Right lobe of liver (tissue), 6 donors: ENCODE measurements at regions not wholly inside any gene's neighbourhood (a gene's known extent, or its start where the extent isn't known, plus 50 kb on each side); places are given as distances from the start of the nearest gene placed in this dataset.

ENCODE experiments used
- ATAC-seq, 4 donors: fragments of 200-7000 bp; cut with Tn5 transposase; one replicate each; pipeline ENCODE4 v1.9.1; 2020; ENCODE audit warnings: mild to moderate bottlenecking in 4 of 4, moderate library complexity in 4 of 4
- DNase-seq, 3 donors: peaks; one replicate each; pipeline ENCODE4 v3.0.0-alpha.2; 2020
- H3K27ac ChIP-seq, 3 donors: fragments of 200-600 bp; one replicate each; pipeline ENCODE4 v1.8.0; 2022
- H3K27me3 ChIP-seq, 2 donors: fragments of 200-600 bp; one replicate each; pipeline ENCODE4 v1.8.0; 2022
- H3K36me3 ChIP-seq, 4 donors: fragments of 200-600 bp; sonication (generic) in 1 of 4; one replicate each; pipeline versions ENCODE4 v1.5.1 to v1.8.0; 2017 to 2022; ENCODE audit warnings: control low read depth in 1 of 4
- H3K4me1 ChIP-seq, 4 donors: fragments of 200-600 bp; sonication (generic) in 1 of 4; one replicate each; pipeline versions ENCODE4 v1.5.1 to v1.8.0; 2017 to 2022; ENCODE audit warnings: control low read depth in 1 of 4
- H3K4me3 ChIP-seq, 3 donors: fragments of 200-600 bp; one replicate each; pipeline ENCODE4 v1.8.0; 2022
- H3K9me3 ChIP-seq, 4 donors: fragments of 200-600 bp; sonication (generic) in 1 of 4; one replicate each; pipeline versions ENCODE4 v1.5.1 to v1.8.0; 2017 to 2022; ENCODE audit warnings: control low read depth in 1 of 4
- CTCF ChIP-seq, 4 donors: fragments of 200-600 bp in 3 of 4; fragments of 450-650 bp in 1 of 4; IDR thresholded peaks; one replicate each; pipeline versions ENCODE4 v1.5.1 to v1.8.0; 2016 to 2022; ENCODE audit warnings: antibody characterized with exemption in 4 of 4, mild to moderate bottlenecking in 2 of 4
- POLR2A ChIP-seq: fragments of 450-650 bp; IDR thresholded peaks from one replicate; pipeline ENCODE4 v1.6.1; 2017; ENCODE audit warnings: antibody characterized with exemption, mild to moderate bottlenecking
- WGBS: methylation state at CpG from one replicate; pipeline ENCODE4 v1.1.6; 2018; ENCODE audit warnings: low coverage, low lambda C conversion rate; ENCODE audit not compliant: insufficient coverage; ENCODE audit errors: missing lambda C conversion rate; 5-methylcytosine and 5-hydroxymethylcytosine counted together
- intact Hi-C, 2 donors: fragments of 100-400 bp; cut with DNase I; formaldehyde crosslinking; loops; one replicate each; pipeline versions ENCODE4 v1.11.2 to v1.14.1; 2022
- donor health status: DM: no; HTN: yes; CAD: no.
- donor health status: DM: no; HTN: no; CAD: no.
- donor health status: DM: no; HTN: no; CAD: no.
- donor health status: DM: no; HTN: yes; CAD: no.
- donor health status: DM: no; HTN: yes; CAD: no.

- H3K4me1 ChIP-seq, result no peaks in the 10 kb centered on the region
- no peaks in the 10 kb centered on the region for H3K36me3 ChIP-seq
- TF ChIP-seq POLR2A (no peak), CTCF (IDR thresholded peaks at IDR 0.05) (no peak)
- no peaks in the 10 kb centered on the region for H3K9me3 ChIP-seq
- ATAC-seq (peak in 1 of 4 donors; percentile 21), DNase-seq (peak in 1 of 3 donors; percentile 30)
- no peaks in the 10 kb centered on the region for H3K27me3 ChIP-seq
- intact Hi-C loops, result no loop called here
- H3K27ac ChIP-seq, result no peak overlapping the region
- no peak overlapping the region for H3K4me3 ChIP-seq
- WGBS, result 50% methylated on average over 10 of the region's 20 CpGs
Observed at GRCh38 chr22:26892166-26893041, 235.0 kb downstream of the MIAT start.

- Histone ChIP-seq H3K27ac (no peak overlapping the region), H3K9me3 (no peaks in the 10 kb centered on the region), H3K4me1 (no peaks in the 10 kb centered on the region), H3K36me3 (no peaks in the 10 kb centered on the region), H3K27me3 (no peaks in the 10 kb centered on the region), H3K4me3 (no peak overlapping the region)
- no peak for ATAC-seq
- intact Hi-C loops, result no loop called here
- WGBS, result 56% methylated on average over 8 of the region's 18 CpGs
- DNase-seq, result no peak
- TF ChIP-seq CTCF (IDR thresholded peaks at IDR 0.05), result no peak
- no peak for TF ChIP-seq POLR2A
Observed at GRCh38 chr22:26893173-26894110, 236.1 kb downstream of the MIAT start.

GRCh38 chr22:26894362-26894761 is 237.0 kb downstream of the MIAT start:
- H3K27ac ChIP-seq, result no peak overlapping the region
- DNase-seq (no peak), ATAC-seq (no peak)
- H3K9me3 ChIP-seq, result no peaks in the 10 kb centered on the region
- intact Hi-C loops, result no loop called here
- no peak for TF ChIP-seq CTCF (IDR thresholded peaks at IDR 0.05)
- no peak for TF ChIP-seq POLR2A
- no peaks in the 10 kb centered on the region for H3K4me1 ChIP-seq
- peaks cover 0 to 6% of the 10 kb centered on the region in 2 donors for H3K27me3 ChIP-seq
- H3K36me3 ChIP-seq, result no peaks in the 10 kb centered on the region
- WGBS, result 51% methylated on average over 4 of the region's 5 CpGs
- H3K4me3 ChIP-seq, result no peak overlapping the region

GRCh38 chr22:26894766-26895485 is 237.5 kb downstream of the MIAT start:
- Histone ChIP-seq H3K27ac (peak overlapping the region in 1 of 3 donors; percentile 47), H3K4me3 (no peak overlapping the region), H3K36me3 (no peaks in the 10 kb centered on the region), H3K9me3 (no peaks in the 10 kb centered on the region), H3K27me3 (peaks cover 0 to 6% of the 10 kb centered on the region in 2 donors), H3K4me1 (no peaks in the 10 kb centered on the region)
- DNase-seq (no peak), ATAC-seq (peak in 2 of 4 donors; percentile 61 to 91)
- 36% methylated on average over 4 of the region's 5 CpGs for whole genome bisulfite sequencing
- TF ChIP-seq POLR2A, result no peak
- TF ChIP-seq CTCF (IDR thresholded peaks at IDR 0.05), result no peak
- intact Hi-C loops, result no loop called here
